Caco-2 (cell line): ENCODE measurements at regions not wholly inside any gene's neighbourhood (a gene's known extent, or its start where the extent isn't known, plus 50 kb on each side); places are given as distances from the start of the nearest gene placed in this dataset.

Experiments used
- BruUV-seq: library from RNA; stranded (reverse); fragments of 400-500 nt; replicated peaks from 2 replicates; lab custom pipeline; 2021; lab: Mats Ljungman, UMichigan
- CTCF ChIA-PET: fragments of 300-600 bp; sonication (Branson Sonifier 250); formaldehyde crosslinking; loops from one replicate; lab custom pipeline; 2022; ENCODE audit warnings: antibody characterized with exemption; lab: Charles Lee
- POLR2A ChIA-PET: fragments of 300-600 bp; sonication (Branson Sonifier 250); formaldehyde crosslinking; loops from one replicate; lab custom pipeline; 2022; ENCODE audit warnings: antibody characterized with exemption; lab: Charles Lee
- DNase-seq, 2 experiments: peaks; one replicate each; pipeline versions ENCODE4 v3.0.0 to v3.0.0-alpha.2; 2020 to 2022
- H3K27me3 ChIP-seq: replicated peaks from 2 replicates; pipeline ENCODE4 v1.6.0; 2011; ENCODE audit warnings: low read length; ENCODE audit not compliant: control insufficient read depth, insufficient read depth
- H3K36me3 ChIP-seq: 2 replicates; pipeline ENCODE4 v1.5.1; 2011; ENCODE audit warnings: low read length; ENCODE audit not compliant: control insufficient read depth, insufficient read depth
- H3K4me1 ChIP-seq: fragments of 250-450 bp; sonication (Bioruptor Pico); 2 replicates; pipeline ENCODE4 v1.5.1; 2020; ENCODE audit warnings: mild to moderate bottlenecking
- H3K4me3 ChIP-seq: 2 replicates; pipeline ENCODE4 v1.5.1; 2011; ENCODE audit warnings: low read depth, mild to moderate bottlenecking, control low read depth, low read length
- H3K9me3 ChIP-seq: fragments of 250-450 bp; sonication (Bioruptor Pico); 2 replicates; pipeline ENCODE4 v1.5.1; 2020; ENCODE audit warnings: mild to moderate bottlenecking, moderate library complexity
- H3K27ac Mint-ChIP-seq: one replicate; pipeline ENCODE4 v1.8.0; 2022; ENCODE audit warnings: mixed read lengths; ENCODE audit not compliant: unreplicated experiment
- H3K27me3 Mint-ChIP-seq: one replicate; pipeline ENCODE4 v1.8.0; 2022; ENCODE audit warnings: mixed read lengths; ENCODE audit not compliant: insufficient read depth, unreplicated experiment
- H3K36me3 Mint-ChIP-seq: one replicate; pipeline ENCODE4 v1.8.0; 2022; ENCODE audit warnings: mild to moderate bottlenecking, mixed read lengths; ENCODE audit not compliant: insufficient read depth, unreplicated experiment
- H3K4me1 Mint-ChIP-seq: one replicate; pipeline ENCODE4 v1.8.0; 2022; ENCODE audit warnings: low read depth, mixed read lengths; ENCODE audit not compliant: unreplicated experiment
- H3K4me3 Mint-ChIP-seq: one replicate; pipeline ENCODE4 v1.8.0; 2022; ENCODE audit warnings: mild to moderate bottlenecking, moderate library complexity, mixed read lengths; ENCODE audit not compliant: unreplicated experiment
- H3K9me3 Mint-ChIP-seq: one replicate; pipeline ENCODE4 v1.8.0; 2022; ENCODE audit warnings: mixed read lengths; ENCODE audit not compliant: unreplicated experiment
- CTCF ChIP-seq, 2 experiments: fragments of 200-600 bp in 1 of 2; IDR thresholded peaks; 1 replicate in 1 of 2; 2 replicates in 1 of 2; pipeline versions ENCODE4 v1.5.1 to v1.8.0; 2011 to 2022; ENCODE audit warnings: antibody characterized with exemption in 1 of 2, control low read depth in 1 of 2, inconsistent platforms in 1 of 2, low read depth in 1 of 2, low read length in 1 of 2, mild to moderate bottlenecking in 1 of 2, moderate library complexity in 1 of 2; ENCODE audit not compliant: insufficient read depth in 1 of 2, severe bottlenecking in 1 of 2, unreplicated experiment in 1 of 2
- intact Hi-C: fragments of 100-400 bp; cut with micrococcal nuclease; formaldehyde crosslinking; loops from one replicate; pipeline ENCODE4 v1.10.0; 2022; ENCODE audit not compliant: unreplicated experiment

GRCh38 chr9:85890962-85891361 lies 50.0 kb upstream of the NAA35 start:
- H3K27me3 Mint-ChIP-seq, result peaks cover 6% of the 10 kb centered on the region
- no peak for TF ChIP-seq CTCF (IDR thresholded peaks at IDR 0.05; ENCODE audit: insufficient read depth in 1 of 2, low read depth in 1 of 2, low read length in 1 of 2, severe bottlenecking in 1 of 2, unreplicated experiment in 1 of 2)

More at GRCh38 chr9:85890962-85891361, 50.0 kb upstream of the NAA35 start:
- no peak overlapping the region for H3K4me3 Mint-ChIP-seq
- H3K36me3 Mint-ChIP-seq, result no peaks in the 10 kb centered on the region
- H3K9me3 ChIP-seq, result no peaks in the 10 kb centered on the region
- no peaks in the 10 kb centered on the region for H3K4me1 ChIP-seq
- no TSS peak for BruUV-seq
- no peak overlapping the region for H3K27ac Mint-ChIP-seq
- no peaks in the 10 kb centered on the region for H3K4me1 Mint-ChIP-seq
- H3K36me3 ChIP-seq, result no peaks in the 10 kb centered on the region
- ChIA-PET POLR2A (no interaction called here), CTCF (no interaction called here)
- DNase-seq, result no peak
- no peaks in the 10 kb centered on the region for H3K27me3 ChIP-seq
- H3K4me3 ChIP-seq, result no peak overlapping the region
- intact Hi-C loops, result no loop called here
- H3K9me3 Mint-ChIP-seq, result peaks cover 9% of the 10 kb centered on the region
